ENCODE measurements at regions not wholly inside any gene's neighbourhood (a gene's known extent, or its start where the extent isn't known, plus 50 kb on each side); places are given as distances from the start of the nearest gene placed in this dataset.

DNA sequence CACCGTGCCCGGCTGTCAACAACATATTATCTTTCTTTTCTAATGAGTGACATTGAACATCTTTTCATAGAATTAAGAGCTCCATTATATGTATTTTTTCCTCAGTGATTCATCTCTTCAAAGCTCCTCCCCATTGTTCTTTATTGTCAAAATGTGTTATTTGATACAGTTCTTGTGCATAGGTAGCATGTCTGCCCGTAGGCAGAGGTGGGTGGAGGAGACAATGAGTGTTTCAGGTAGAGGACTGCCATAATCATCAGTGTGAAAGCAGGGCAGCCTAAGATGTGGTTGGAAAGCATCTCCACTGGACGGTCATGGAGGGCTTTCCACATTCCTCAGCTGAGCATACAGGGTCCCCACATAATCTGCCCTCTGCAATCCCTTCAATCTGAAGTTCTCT, 452.0 kb upstream of the MCTP2 start:
- TF ChIP-seq POLR2A (IDR thresholded peaks at IDR 0.05), result no peak
- TF ChIP-seq, protein P1, sequence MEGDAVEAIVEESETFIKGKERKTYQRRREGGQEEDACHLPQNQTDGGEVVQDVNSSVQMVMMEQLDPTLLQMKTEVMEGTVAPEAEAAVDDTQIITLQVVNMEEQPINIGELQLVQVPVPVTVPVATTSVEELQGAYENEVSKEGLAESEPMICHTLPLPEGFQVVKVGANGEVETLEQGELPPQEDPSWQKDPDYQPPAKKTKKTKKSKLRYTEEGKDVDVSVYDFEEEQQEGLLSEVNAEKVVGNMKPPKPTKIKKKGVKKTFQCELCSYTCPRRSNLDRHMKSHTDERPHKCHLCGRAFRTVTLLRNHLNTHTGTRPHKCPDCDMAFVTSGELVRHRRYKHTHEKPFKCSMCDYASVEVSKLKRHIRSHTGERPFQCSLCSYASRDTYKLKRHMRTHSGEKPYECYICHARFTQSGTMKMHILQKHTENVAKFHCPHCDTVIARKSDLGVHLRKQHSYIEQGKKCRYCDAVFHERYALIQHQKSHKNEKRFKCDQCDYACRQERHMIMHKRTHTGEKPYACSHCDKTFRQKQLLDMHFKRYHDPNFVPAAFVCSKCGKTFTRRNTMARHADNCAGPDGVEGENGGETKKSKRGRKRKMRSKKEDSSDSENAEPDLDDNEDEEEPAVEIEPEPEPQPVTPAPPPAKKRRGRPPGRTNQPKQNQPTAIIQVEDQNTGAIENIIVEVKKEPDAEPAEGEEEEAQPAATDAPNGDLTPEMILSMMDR (IDR thresholded peaks at IDR 0.05 in 4 of 5, conservative IDR thresholded peaks at IDR 0.05 in 1 of 5), result no peak
- Histone ChIP-seq H3K4me3 (no peak overlapping the region), H3K27me3 (no peaks in the 10 kb centered on the region), H3K4me1 (no peaks in the 10 kb centered on the region), H3K9me3 (no peaks in the 10 kb centered on the region), H3K27ac (no peak overlapping the region), H3K36me3 (no peaks in the 10 kb centered on the region)
- in situ Hi-C loops (cut with MboI; ENCODE audit: low sequenced_read_pairs in 4 of 4), result no loop called here
- no peak for DNase-seq
- no peak for ATAC-seq
- intact Hi-C loops (cut with DNase I; ENCODE audit: low total_unique reads), result no loop called here

DNA sequence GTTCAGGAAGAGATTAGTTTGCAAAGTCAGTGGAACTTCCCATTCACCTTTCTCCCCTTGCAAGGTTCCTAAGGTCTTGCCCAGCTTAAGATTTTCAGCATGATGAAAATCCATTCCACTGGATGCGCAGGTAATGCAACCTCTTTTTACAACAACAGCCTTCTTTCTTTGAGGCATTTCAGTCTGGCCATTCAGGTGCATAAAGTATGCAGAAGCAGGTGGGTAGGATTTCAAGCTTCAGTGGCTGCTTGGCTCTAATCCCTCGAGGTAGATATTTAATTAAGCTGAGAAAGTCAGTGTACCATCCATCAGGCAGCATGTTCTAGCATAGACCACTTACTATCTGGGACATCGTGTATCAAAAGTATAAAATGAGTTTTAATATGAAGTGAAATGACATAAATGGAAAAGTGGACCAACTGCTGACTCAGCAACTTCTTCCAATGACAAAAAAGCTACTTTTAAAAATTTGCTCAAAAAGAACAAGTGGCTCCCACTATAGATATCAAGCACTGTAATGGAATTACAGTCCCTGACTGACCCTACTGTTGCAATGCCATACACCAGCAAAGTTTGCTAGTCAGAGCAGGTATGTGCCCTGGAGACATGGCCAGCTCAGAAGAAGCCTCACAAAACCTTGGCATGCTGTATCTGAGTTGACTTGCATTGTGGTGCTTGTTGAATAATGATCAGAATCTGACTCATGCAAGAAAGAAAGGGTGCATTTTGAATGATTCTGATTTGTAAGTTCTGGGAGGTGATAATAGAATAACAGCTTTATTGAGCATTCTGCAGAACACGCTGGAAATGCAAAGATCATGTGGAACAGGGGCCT, 459.9 kb upstream of the MCTP2 start:
- TF ChIP-seq, protein P1 (IDR thresholded peaks at IDR 0.05 in 4 of 5, conservative IDR thresholded peaks at IDR 0.05 in 1 of 5), result no peak
- TF ChIP-seq POLR2A (IDR thresholded peaks at IDR 0.05), result no peak
- Histone ChIP-seq H3K4me3 (no peak overlapping the region), H3K4me1 (no peaks in the 10 kb centered on the region), H3K9me3 (no peaks in the 10 kb centered on the region), H3K36me3 (no peaks in the 10 kb centered on the region), H3K27me3 (no peaks in the 10 kb centered on the region), H3K27ac (no peak overlapping the region)
- intact Hi-C loops (cut with DNase I; ENCODE audit: low total_unique reads) (no loop called here), in situ Hi-C loops (cut with MboI; ENCODE audit: low sequenced_read_pairs in 4 of 4) (no loop called here)
- ATAC-seq, result no peak
- no peak for DNase-seq

DNA sequence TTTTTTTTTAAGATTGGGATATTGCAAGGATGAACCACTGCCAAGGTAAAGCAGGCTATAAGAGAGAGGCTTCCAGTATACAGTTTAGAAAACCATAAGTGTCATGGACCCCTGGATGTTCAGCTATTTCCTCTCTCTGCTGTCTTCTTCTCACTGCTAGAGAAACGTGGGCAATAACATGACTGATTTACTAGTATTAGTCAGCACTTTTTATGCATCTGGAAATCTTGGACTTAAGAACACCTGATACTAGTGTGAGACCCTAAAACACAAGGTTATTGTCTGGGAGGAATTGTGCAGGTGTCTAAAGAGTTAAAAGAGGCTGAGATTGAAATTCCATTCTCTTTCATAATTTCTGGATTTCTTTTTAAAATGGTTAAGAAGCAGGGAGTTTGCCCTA, 460.6 kb upstream of the MCTP2 start:
- no peak for DNase-seq
- ATAC-seq, result no peak
- Histone ChIP-seq H3K27ac (no peak overlapping the region), H3K4me1 (no peaks in the 10 kb centered on the region), H3K4me3 (no peak overlapping the region), H3K9me3 (no peaks in the 10 kb centered on the region), H3K27me3 (no peaks in the 10 kb centered on the region), H3K36me3 (no peaks in the 10 kb centered on the region)
- no peak for TF ChIP-seq POLR2A (IDR thresholded peaks at IDR 0.05)
- TF ChIP-seq, protein P1 (IDR thresholded peaks at IDR 0.05 in 4 of 5, conservative IDR thresholded peaks at IDR 0.05 in 1 of 5), result no peak
- in situ Hi-C loops (cut with MboI; ENCODE audit: low sequenced_read_pairs in 4 of 4), result no loop called here
- intact Hi-C loops (cut with DNase I; ENCODE audit: low total_unique reads), result no loop called here

DNA sequence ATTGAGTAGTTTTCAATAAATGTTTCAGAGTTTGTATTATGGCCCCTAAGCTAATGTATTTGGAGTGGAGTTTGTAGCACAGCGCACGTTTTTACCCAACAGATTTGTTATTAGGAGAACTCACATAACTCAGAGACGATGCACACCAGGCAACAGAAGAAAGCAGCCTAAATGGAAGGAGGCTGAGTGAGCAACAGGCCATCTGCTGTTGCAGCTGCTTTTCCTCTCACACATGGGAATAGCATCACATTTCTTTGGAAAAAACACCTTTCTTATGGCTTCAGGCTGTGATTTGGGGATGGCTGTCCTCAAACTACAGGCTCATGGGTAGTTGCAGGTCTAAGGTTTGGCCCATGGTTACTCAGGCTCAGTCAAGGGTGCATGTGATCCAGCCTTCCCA, 469.3 kb upstream of the MCTP2 start:
- Histone ChIP-seq H3K27ac (no peak overlapping the region), H3K9me3 (no peaks in the 10 kb centered on the region), H3K36me3 (no peaks in the 10 kb centered on the region), H3K4me1 (no peaks in the 10 kb centered on the region), H3K27me3 (no peaks in the 10 kb centered on the region), H3K4me3 (no peak overlapping the region)
- intact Hi-C loops (cut with DNase I; ENCODE audit: low total_unique reads), result no loop called here
- in situ Hi-C loops (cut with MboI; ENCODE audit: low sequenced_read_pairs in 4 of 4), result no loop called here
- ATAC-seq, result no peak
- no peak for DNase-seq
- no peak for TF ChIP-seq POLR2A (IDR thresholded peaks at IDR 0.05)
- TF ChIP-seq, protein P1 (IDR thresholded peaks at IDR 0.05 in 4 of 5, conservative IDR thresholded peaks at IDR 0.05 in 1 of 5), result no peak

DNA sequence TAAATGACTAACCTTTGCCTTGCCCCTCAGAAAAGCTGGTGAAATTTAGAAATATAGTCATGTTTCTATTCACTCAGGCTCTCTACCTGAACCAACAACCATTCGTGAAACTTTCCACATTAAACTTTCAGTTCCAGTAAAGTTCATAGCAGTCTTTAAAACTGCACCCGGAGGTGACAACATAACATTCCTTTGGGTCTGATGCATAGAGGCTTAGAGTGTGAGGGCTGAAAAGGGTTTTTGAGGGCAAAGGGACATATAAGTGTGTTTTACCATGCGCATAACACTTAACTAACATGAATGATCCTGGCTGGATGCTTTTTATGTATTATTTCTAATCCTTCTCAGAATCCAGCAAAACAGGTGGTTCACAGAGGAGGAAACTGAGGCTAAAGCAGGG, 471.7 kb upstream of the MCTP2 start:
- Histone ChIP-seq H3K4me3 (no peak overlapping the region), H3K36me3 (no peaks in the 10 kb centered on the region), H3K27me3 (no peaks in the 10 kb centered on the region), H3K9me3 (no peaks in the 10 kb centered on the region), H3K27ac (no peak overlapping the region), H3K4me1 (no peaks in the 10 kb centered on the region)
- intact Hi-C loops (cut with DNase I; ENCODE audit: low total_unique reads) (no loop called here), in situ Hi-C loops (cut with MboI; ENCODE audit: low sequenced_read_pairs in 4 of 4) (no loop called here)
- TF ChIP-seq, protein P1 (IDR thresholded peaks at IDR 0.05 in 4 of 5, conservative IDR thresholded peaks at IDR 0.05 in 1 of 5), result no peak
- TF ChIP-seq POLR2A (IDR thresholded peaks at IDR 0.05), result no peak
- DNase-seq (no peak), ATAC-seq (no peak)

All from gastrocnemius medialis (tissue), 4 donors.